Neuronal stem cell (in vitro differentiated cells): ENCODE measurements at regions not wholly inside any gene's neighbourhood (a gene's known extent, or its start where the extent isn't known, plus 50 kb on each side); places are given as distances from the start of the nearest gene placed in this dataset. TPM values are rescaled to one million over a fixed set of nuclear protein-coding genes. Genes with fewer than 3 reads are reported as not detected.

Experiments
- small RNA-seq: library from polyadenylated mRNA; stranded (forward); fragments of <200 nt; extraction: miRNeasy Mini kit (QIAGEN cat#:217004); gene quantifications from one replicate; pipeline ENCODE3, GENCODE V24; 2013; ENCODE audit not compliant: insufficient read depth

Small RNA genes lying in the stretch of these regions (small RNA-seq; reads per million reads assigned to genes)
- gene RN7SL35P, result not detected
- gene SNRPBP1, result not detected
